HFFc6 (cell line): ENCODE measurements at regions not wholly inside any gene's neighbourhood (a gene's known extent, or its start where the extent isn't known, plus 50 kb on each side); places are given as distances from the start of the nearest gene placed in this dataset.

Experiments
- DNase-seq: peaks from one replicate; pipeline ENCODE4 v3.0.0-alpha.2; 2018
- H3K27ac Mint-ChIP-seq: 2 replicates; pipeline ENCODE4 v1.8.0; 2020; ENCODE audit warnings: mild to moderate bottlenecking, mixed read lengths
- H3K27me3 Mint-ChIP-seq: 2 replicates; pipeline ENCODE4 v1.8.0; 2021; ENCODE audit warnings: mild to moderate bottlenecking, moderate library complexity, mixed read lengths; ENCODE audit not compliant: insufficient read depth
- H3K36me3 Mint-ChIP-seq: 2 replicates; pipeline ENCODE4 v1.8.0; 2021; ENCODE audit warnings: low read depth, mixed read lengths
- H3K4me1 Mint-ChIP-seq: 2 replicates; pipeline ENCODE4 v1.8.0; 2020; ENCODE audit warnings: low read depth, mixed read lengths
- H3K4me3 Mint-ChIP-seq: 2 replicates; pipeline ENCODE4 v1.8.0; 2020; ENCODE audit warnings: mild to moderate bottlenecking, moderate library complexity, mixed read lengths
- H3K9me3 Mint-ChIP-seq: 2 replicates; pipeline ENCODE4 v1.8.0; 2020; ENCODE audit warnings: mild to moderate bottlenecking, mixed read lengths
- TF ChIP-seq, protein P1 (sequence below): fragments of 200-600 bp; sonication (generic); IDR thresholded peaks from 2 replicates; pipeline ENCODE4 v1.5.0; 2021; ENCODE audit warnings: antibody characterized with exemption, mild to moderate bottlenecking

DNA sequence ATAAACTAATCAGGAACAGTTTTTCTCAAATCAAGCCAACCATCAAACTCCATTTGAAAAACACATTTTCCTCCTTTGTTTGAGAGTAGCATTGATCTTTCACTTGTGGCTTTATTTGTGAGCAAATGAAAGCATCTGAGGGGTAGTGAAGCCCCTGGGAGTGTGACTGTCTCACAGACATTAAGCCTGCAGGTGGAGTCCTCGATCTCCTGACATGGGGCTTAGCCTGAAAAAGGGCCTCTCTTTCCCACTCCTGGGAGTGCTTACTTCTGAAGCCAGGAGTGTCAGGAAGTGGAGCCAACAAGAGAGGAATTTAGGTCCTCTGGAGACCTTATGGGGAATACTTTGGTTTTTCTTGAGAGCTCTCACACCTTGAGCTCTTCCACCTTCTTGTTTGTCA, 158.2 kb upstream of the SFRP2 start:
- H3K27ac Mint-ChIP-seq = no peak overlapping the region
- H3K36me3 Mint-ChIP-seq = no peaks in the 10 kb centered on the region
- peaks cover 35% of the 10 kb centered on the region for H3K9me3 Mint-ChIP-seq
- H3K4me3 Mint-ChIP-seq = no peak overlapping the region
- H3K4me1 Mint-ChIP-seq = no peaks in the 10 kb centered on the region
- TF ChIP-seq, protein P1, sequence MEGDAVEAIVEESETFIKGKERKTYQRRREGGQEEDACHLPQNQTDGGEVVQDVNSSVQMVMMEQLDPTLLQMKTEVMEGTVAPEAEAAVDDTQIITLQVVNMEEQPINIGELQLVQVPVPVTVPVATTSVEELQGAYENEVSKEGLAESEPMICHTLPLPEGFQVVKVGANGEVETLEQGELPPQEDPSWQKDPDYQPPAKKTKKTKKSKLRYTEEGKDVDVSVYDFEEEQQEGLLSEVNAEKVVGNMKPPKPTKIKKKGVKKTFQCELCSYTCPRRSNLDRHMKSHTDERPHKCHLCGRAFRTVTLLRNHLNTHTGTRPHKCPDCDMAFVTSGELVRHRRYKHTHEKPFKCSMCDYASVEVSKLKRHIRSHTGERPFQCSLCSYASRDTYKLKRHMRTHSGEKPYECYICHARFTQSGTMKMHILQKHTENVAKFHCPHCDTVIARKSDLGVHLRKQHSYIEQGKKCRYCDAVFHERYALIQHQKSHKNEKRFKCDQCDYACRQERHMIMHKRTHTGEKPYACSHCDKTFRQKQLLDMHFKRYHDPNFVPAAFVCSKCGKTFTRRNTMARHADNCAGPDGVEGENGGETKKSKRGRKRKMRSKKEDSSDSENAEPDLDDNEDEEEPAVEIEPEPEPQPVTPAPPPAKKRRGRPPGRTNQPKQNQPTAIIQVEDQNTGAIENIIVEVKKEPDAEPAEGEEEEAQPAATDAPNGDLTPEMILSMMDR = no peak
- H3K27me3 Mint-ChIP-seq = no peaks in the 10 kb centered on the region
- no peak for DNase-seq

DNA sequence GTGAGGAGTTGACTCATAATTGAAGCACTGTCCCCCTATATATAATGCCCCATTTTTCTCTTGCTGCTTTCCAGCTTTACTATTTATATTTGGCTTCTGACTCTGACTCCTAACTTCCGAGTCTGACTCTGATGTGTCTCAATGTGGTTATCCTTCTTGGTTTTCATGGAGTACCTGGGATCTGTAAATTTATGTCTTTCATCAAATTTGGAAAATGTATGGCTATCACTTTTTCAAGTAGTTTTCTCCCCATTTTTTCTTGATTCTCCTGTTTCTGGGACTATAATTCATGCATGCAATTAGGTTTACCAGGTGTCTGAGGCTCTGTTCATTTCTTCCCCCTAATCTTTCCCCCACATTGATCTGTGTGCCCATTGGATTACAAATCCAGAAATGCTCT, 156.8 kb upstream of the SFRP2 start:
- H3K4me3 Mint-ChIP-seq = no peak overlapping the region
- H3K4me1 Mint-ChIP-seq = no peaks in the 10 kb centered on the region
- peaks cover 41% of the 10 kb centered on the region for H3K9me3 Mint-ChIP-seq
- H3K27me3 Mint-ChIP-seq = no peaks in the 10 kb centered on the region
- TF ChIP-seq, protein P1 = no peak
- no peak for DNase-seq
- H3K36me3 Mint-ChIP-seq = no peaks in the 10 kb centered on the region
- H3K27ac Mint-ChIP-seq = no peak overlapping the region

DNA sequence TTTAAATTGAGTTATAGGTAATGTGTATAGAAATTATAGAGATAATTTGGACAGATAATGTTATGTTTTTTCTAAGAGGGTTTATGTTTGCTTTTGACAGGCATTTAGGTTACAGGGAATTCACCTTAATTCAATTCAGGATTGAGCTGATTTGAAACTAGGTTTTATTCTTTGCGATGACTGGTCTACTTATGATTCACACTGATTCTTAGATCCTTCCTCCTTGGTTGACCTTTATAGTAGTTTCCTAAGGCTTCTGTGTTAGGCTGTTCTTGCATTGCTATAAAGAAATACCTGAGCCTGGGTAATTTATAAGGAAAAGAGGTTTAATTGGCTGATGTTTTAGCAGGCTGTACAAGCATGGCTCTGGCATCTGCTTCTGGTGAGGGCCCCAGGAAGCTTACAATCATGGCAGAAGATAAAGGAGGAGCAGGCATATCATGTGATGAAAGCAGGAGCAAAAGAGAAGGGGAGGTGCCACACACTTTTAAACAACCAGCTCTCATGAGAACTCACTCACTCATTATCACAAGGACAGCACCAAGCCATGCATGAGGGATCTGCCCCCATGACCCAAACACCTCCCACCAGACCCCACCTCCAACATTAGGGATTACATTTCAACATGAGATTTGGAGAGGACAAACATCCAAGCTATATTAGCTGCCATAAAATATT, 155.0 kb upstream of the SFRP2 start:
- TF ChIP-seq, protein P1 = no peak
- Mint-ChIP-seq H3K4me3 (no peak overlapping the region), H3K27me3 (no peaks in the 10 kb centered on the region; the same call in 1 of the 2 replicates), H3K9me3 (peaks cover 34% of the 10 kb centered on the region), H3K27ac (no peak overlapping the region), H3K36me3 (no peaks in the 10 kb centered on the region), H3K4me1 (no peaks in the 10 kb centered on the region)
- no peak for DNase-seq

DNA sequence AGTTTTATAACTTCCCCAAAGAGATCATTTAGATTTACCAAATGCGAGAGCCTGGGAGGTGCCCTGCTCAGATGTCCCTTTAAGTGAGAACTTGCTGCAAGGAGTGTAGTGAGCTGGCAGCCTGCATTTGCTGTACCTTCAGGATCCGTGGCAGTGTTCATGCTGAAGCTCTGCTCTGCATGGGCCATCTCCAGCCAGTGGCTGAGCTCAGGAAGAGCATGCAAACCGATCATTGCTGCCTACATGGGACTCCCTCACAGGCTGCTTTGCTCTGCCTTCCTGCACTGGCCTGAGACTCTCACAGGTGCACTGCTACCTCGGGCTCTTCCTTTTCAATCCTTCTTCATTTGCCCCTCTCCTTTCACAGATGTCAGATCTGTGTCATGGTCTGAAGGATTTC, 152.0 kb upstream of the SFRP2 start:
- TF ChIP-seq, protein P1 = no peak
- no peaks in the 10 kb centered on the region; the same call in 1 of the 2 replicates for H3K27me3 Mint-ChIP-seq
- no peaks in the 10 kb centered on the region for H3K36me3 Mint-ChIP-seq
- H3K4me3 Mint-ChIP-seq = no peak overlapping the region
- peaks cover 24% of the 10 kb centered on the region for H3K9me3 Mint-ChIP-seq
- no peaks in the 10 kb centered on the region for H3K4me1 Mint-ChIP-seq
- no peak overlapping the region for H3K27ac Mint-ChIP-seq
- DNase-seq = no peak

DNA sequence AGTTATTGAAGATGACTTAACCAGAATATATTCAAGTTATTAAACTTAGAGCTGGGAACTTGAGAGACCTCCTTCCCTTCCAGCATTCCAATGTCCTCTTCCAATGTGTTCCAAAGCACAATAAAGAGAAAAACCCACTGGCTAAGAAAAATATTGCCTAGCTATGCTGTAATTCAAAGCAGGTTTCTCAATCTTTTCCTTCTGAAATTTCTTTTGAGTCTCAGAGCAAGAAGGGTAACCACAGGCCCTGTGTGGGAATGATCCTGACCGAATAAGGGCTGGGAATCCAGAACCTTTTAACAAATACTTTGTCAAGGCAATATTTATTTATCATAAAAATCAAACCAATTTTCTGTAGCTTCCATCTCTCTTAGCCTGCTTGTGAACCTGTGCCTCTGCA, 150.7 kb upstream of the SFRP2 start:
- Mint-ChIP-seq H3K4me1 (no peaks in the 10 kb centered on the region), H3K36me3 (no peaks in the 10 kb centered on the region), H3K27me3 (no peaks in the 10 kb centered on the region; the same call in 1 of the 2 replicates), H3K4me3 (no peak overlapping the region), H3K27ac (no peak overlapping the region), H3K9me3 (peaks cover 19% of the 10 kb centered on the region)
- no peak for DNase-seq
- TF ChIP-seq, protein P1 = no peak
